GM06990 (cell line): ENCODE measurements at regions not wholly inside any gene's neighbourhood (a gene's known extent, or its start where the extent isn't known, plus 50 kb on each side); places are given as distances from the start of the nearest gene placed in this dataset.

Experiments used
- DNase-seq: peaks from one replicate; pipeline ENCODE4 v3.0.0-alpha.2; 2011; ENCODE audit not compliant: insufficient read length; ENCODE audit errors: extremely low read depth
- H3K27me3 ChIP-seq: replicated peaks from 2 replicates; pipeline ENCODE4 v1.6.0; 2011; ENCODE audit warnings: low read length; ENCODE audit not compliant: control insufficient read depth, insufficient read depth
- H3K36me3 ChIP-seq: 2 replicates; pipeline ENCODE4 v1.5.1; 2011; ENCODE audit warnings: low read length; ENCODE audit not compliant: control insufficient read depth, insufficient read depth
- H3K4me3 ChIP-seq: replicated peaks from 2 replicates; pipeline ENCODE4 v1.5.1; 2011; ENCODE audit warnings: low read depth, mild to moderate bottlenecking, control low read depth, low read length
- CTCF ChIP-seq: IDR thresholded peaks from 2 replicates; pipeline ENCODE4 v1.5.1; 2011; ENCODE audit warnings: low read length, control low read depth, mild to moderate bottlenecking, inconsistent platforms; ENCODE audit not compliant: insufficient read depth, poor library complexity, severe bottlenecking

GRCh38 chr4:11485926-11486325 is 57.2 kb upstream of the HS3ST1 start:
- no peaks in the 10 kb centered on the region for H3K36me3 ChIP-seq
- no peak for TF ChIP-seq CTCF
- DNase-seq, result no peak
- no peak overlapping the region for H3K4me3 ChIP-seq
- no peaks in the 10 kb centered on the region for H3K27me3 ChIP-seq

- no peaks in the 10 kb centered on the region for H3K36me3 ChIP-seq
- no peak for DNase-seq
- TF ChIP-seq CTCF, result no peak
- no peak overlapping the region for H3K4me3 ChIP-seq
- no peaks in the 10 kb centered on the region for H3K27me3 ChIP-seq
Observed at GRCh38 chr4:11484531-11484930, 55.8 kb upstream of the HS3ST1 start.

- TF ChIP-seq CTCF, result no peak
Observed at GRCh38 chr4:11483046-11483445, 54.4 kb upstream of the HS3ST1 start.

DNA sequence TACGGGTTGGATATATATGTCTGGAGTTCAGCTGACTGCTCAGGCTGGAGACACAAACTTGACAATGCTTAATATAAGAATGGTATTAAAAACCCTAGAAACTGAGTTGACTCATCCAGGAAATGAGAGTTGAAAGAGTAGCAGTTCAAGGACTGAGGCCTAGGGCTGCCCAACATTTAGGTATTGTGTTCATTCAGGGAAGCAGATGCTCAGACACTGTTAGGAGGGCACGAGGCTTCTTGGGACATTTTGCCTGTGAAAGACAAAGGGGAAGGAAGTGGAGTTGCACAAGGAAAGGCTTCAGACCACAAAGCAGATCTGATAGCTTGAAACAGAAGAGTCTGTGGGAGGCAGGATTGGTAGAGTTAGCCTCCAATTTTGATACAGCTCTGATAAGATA is 52.0 kb upstream of the HS3ST1 start:
- H3K4me3 ChIP-seq, result no peak overlapping the region
- DNase-seq, result no peak
- H3K27me3 ChIP-seq, result no peaks in the 10 kb centered on the region
- no peak for TF ChIP-seq CTCF
- no peaks in the 10 kb centered on the region for H3K36me3 ChIP-seq

More at GRCh38 chr4:11483046-11483445, 54.4 kb upstream of the HS3ST1 start:
- H3K4me3 ChIP-seq, result no peak overlapping the region
- no peaks in the 10 kb centered on the region for H3K27me3 ChIP-seq
- DNase-seq, result no peak
- no peaks in the 10 kb centered on the region for H3K36me3 ChIP-seq
